GM12872 (cell line): ENCODE measurements at regions not wholly inside any gene's neighbourhood (a gene's known extent, or its start where the extent isn't known, plus 50 kb on each side); places are given as distances from the start of the nearest gene placed in this dataset.

Source experiments
- TF ChIP-seq, protein P1 (sequence below): IDR thresholded peaks from 3 replicates; pipeline ENCODE4 v1.5.1; 2011; ENCODE audit warnings: low read depth, mild to moderate bottlenecking, low read length, moderate library complexity; ENCODE audit not compliant: insufficient read depth

DNA sequence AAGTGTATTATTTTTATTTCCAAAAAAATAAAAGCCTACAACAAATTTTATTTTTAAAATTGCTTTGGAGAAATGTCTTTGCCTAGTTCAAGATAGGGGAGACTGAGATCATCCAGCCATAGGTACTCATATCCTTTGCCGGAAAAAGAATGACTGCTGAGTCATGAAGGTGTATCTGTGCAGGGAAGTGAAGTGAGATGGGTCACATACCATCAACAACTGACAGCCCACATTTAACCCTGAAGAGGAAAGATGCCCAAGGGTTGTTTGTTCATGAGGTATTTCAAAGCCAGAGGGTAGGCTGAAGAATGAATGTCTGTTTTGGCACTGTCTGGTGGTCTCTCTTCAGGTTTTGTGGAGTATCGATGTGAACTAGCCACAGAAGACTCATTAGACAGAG is 106.7 kb upstream of the TTC29 start:
- TF ChIP-seq, protein P1, sequence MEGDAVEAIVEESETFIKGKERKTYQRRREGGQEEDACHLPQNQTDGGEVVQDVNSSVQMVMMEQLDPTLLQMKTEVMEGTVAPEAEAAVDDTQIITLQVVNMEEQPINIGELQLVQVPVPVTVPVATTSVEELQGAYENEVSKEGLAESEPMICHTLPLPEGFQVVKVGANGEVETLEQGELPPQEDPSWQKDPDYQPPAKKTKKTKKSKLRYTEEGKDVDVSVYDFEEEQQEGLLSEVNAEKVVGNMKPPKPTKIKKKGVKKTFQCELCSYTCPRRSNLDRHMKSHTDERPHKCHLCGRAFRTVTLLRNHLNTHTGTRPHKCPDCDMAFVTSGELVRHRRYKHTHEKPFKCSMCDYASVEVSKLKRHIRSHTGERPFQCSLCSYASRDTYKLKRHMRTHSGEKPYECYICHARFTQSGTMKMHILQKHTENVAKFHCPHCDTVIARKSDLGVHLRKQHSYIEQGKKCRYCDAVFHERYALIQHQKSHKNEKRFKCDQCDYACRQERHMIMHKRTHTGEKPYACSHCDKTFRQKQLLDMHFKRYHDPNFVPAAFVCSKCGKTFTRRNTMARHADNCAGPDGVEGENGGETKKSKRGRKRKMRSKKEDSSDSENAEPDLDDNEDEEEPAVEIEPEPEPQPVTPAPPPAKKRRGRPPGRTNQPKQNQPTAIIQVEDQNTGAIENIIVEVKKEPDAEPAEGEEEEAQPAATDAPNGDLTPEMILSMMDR = no peak

DNA sequence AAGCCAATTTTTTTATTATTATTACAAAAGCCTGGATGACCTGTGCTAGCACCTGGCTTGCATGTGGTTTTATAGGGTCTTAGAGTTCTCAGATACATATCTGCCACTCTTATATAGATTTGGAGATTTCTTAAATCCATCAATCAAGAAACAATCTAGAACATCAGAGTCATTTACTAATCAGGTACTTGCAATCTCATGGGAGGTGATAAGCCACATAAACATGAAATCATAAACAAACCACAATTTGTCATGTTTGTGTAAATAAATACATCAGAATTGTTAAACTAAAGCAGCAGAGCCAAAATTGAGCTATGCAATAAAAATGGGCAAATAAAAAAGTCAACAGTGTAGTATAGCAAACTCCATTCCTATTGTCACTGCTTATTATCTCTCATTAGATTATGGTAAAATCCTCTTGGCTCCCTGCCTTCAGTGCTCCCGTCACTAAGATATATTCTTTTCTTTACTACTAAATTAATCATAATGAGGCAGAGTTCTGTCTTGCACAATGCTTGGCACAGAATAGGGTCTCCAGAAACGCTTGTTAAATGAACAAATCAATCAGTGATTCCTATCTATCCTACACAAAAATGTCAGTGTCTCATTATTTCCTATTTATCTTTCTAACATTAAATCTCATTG is 108.7 kb upstream of the TTC29 start:
- TF ChIP-seq, protein P1 = no peak

DNA sequence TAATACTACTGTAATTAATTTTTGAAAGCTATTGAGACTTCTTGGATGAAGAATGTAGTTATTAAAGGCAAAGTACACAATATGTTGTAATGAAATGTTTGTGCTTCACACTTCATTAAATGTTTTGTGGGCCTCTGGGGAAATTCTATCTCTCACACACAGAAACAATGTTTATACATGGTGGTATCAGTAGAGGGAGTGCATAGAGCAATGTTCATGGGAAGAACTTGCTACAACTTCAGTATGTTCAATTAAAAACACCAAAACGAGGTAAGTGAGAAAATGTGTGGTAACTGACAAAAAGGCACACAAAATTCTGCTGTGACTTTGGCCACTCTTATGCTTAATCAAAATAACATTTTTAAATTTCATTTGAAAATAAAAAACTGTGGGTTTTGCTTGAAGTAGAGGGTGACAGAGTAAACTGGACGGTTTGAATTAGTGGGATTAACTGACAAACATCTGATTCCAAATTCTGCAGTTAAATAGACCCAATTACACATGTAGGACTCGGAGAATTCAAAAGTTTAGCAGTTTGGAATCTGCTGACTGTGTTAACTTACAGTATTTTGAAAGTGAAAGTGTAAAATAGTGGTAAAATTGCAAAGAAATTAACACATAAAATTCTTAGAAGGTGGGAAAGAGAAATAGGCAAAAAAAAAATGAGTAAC is 111.4 kb upstream of the TTC29 start:
- TF ChIP-seq, protein P1 = no peak

DNA sequence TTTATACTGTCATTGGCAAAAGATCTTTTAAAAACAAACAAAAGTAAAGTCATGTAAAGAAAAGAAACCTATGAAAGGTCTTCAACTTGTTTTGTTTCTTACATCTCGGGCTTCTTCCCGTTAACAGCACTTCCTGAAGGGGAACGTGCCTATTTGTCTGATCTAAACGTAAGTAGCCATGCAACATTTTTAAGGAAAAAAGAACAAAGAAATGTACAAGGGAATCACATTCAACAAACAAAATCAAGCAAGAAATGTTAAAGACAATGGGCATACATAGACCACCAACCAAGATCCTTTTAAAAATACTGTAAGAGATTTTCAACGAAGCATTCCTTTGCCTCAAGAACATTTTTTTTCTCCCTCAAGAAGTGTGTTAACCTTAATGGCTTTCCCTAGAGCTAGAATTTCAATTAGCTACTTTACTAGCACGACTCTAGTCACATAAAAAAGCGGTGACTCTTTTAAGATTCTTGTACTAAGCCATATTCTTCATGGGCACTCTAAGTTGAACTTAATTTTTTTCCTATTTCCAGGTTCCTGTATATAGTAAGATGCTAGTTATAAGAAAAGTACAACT is 112.0 kb upstream of the TTC29 start:
- TF ChIP-seq, protein P1 = no peak

DNA sequence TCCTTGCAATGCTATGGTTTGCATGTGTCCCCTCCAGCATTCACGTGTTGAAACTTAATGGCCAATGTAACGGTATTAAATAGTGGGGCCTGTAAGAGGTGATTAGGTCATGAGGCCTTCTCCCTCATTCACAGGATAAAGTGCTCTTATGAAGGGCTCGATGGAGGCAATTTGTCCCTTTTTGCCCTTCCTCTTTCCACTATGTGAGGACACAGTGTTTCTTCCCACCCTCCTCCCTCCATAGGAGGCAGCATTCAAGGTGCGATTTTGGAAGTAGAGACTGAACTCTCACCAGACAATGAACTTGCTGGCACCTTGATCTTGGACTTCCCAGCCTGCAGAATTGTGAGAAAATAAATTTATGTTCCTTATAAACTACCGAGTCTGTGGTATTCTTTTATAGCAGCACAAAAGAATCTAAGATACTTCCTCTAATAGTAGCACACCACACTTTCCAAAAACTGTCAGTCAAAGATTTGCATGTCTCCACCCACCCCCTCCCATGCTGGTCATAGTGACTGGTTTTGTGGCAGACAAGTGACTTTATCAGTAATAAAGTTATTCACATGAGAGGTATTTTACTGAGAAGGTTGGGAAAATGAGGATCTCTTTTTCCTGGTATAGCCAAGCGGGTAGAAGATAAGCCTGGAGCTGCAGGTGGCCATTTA is 113.5 kb upstream of the TTC29 start:
- TF ChIP-seq, protein P1 = no peak

DNA sequence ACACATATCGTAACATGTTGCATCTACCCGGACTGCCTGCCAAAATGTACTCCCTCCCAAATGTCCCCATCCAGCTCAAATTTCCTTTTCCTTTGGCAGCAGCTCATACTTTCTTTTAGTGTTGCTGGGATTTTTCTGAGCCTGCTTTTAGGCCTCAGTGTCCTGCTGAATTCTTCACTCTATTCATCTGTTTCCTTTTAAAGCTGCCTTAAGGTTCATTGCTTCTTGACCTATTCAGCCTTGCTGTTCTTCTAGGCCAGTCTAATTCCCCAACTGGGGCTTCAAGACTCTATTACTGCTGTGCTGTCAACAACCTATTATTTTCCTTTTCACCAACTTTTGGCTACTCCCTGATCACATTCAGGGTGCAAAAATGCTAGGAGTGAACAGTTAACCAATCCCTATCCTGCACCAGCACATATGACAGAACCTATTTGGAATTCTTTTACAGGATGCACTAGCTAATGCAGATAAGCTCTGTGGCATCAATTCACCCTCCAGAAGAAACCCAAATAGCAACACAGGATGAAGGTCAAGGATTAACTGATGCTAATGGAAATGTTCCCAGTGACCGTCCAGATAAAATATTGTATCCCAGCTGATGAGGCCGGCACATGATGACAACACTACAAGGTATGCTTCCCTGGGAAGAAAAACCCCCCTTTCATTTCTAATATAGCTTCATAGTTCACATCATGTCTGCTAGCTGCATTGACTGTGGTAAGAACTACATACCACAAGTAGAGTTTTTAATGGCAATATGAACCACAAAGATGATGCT is 114.7 kb upstream of the TTC29 start:
- TF ChIP-seq, protein P1 = no peak

DNA sequence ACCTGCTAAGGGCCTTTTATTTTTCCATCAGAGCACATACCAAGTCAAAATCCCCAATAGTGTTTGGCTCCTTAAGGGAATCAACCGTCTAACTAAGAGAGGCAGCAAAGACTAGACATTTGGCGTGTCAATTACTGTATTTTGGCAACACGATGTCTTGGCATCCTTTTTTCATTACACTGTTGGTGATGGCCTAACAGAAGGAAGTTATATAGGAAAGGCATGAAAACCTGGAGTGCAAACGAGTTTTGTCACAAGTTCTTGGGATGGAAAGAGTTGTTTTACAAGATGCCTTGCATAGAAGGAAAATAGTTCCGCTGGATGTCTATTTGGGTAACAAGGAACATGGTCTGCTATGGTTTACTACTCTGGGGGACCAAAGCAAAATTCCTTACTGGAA is 119.2 kb upstream of the TTC29 start:
- TF ChIP-seq, protein P1 = no peak
